Keratinocyte (primary cell): ENCODE measurements at regions not wholly inside any gene's neighbourhood (a gene's known extent, or its start where the extent isn't known, plus 50 kb on each side); places are given as distances from the start of the nearest gene placed in this dataset.

Source experiments
- CTCF ChIP-seq, 3 experiments: IDR thresholded peaks in 1 of 3; conservative IDR thresholded peaks in 1 of 3; optimal IDR thresholded peaks in 1 of 3; 2 replicates in 2 of 3; 3 replicates in 1 of 3; pipeline versions ENCODE3 to v1.5.1; 2011; ENCODE audit warnings: low read length in 3 of 3, mild to moderate bottlenecking in 3 of 3, moderate library complexity in 2 of 3, control low read depth in 1 of 3, inconsistent platforms in 1 of 3; ENCODE audit not compliant: insufficient read depth in 2 of 3; ENCODE audit errors: extremely low read depth in 1 of 3
- EZH2 ChIP-seq: IDR thresholded peaks from one replicate; pipeline ENCODE4 v1.6.1; 2012; ENCODE audit warnings: inconsistent platforms, mild to moderate bottlenecking, low read length, moderate library complexity

GRCh38 chr5:28822071-28822470, 1783.7 kb upstream of the CDH9 start:
- TF ChIP-seq EZH2: no peak
- TF ChIP-seq CTCF (optimal IDR thresholded peaks at IDR 0.05 in 1 of 3, IDR thresholded peaks at IDR 0.05 in 1 of 3, conservative IDR thresholded peaks at IDR 0.05 in 1 of 3; ENCODE audit: extremely low read depth in 1 of 3, insufficient read depth in 2 of 3, low read length in 3 of 3): no peak
